OCI-LY1 (cell line): ENCODE measurements at regions not wholly inside any gene's neighbourhood (a gene's known extent, or its start where the extent isn't known, plus 50 kb on each side); places are given as distances from the start of the nearest gene placed in this dataset.
"Not testable (repeated sequence)": the region's sequence is repeated elsewhere in the genome, so short reads cannot be mapped to it uniquely, and the experiment has no call there.

Experiments used
- H2AFZ ChIP-seq: fragments of 200-600 bp; sonication (generic), shearing (Covaris generic); 2 replicates; pipeline ENCODE4 v1.6.0; 2014; ENCODE audit warnings: antibody characterized with exemption, mild to moderate bottlenecking, low read length
- H3F3A ChIP-seq: fragments of 200-600 bp; sonication (generic), shearing (Covaris generic); 2 replicates; pipeline ENCODE4 v1.6.0; 2014; ENCODE audit warnings: mild to moderate bottlenecking, antibody characterized with exemption, low read length, moderate library complexity; ENCODE audit not compliant: insufficient read depth
- H3K27ac ChIP-seq: fragments of 200-600 bp; sonication (generic); 2 replicates; pipeline ENCODE4 v1.5.1; 2014; ENCODE audit warnings: low read length, mixed run types, mild to moderate bottlenecking, low read depth; ENCODE audit not compliant: poor library complexity, severe bottlenecking
- H3K27me3 ChIP-seq: fragments of 200-600 bp; sonication (generic); 2 replicates; pipeline ENCODE4 v1.6.0; 2014; ENCODE audit warnings: antibody characterized with exemption, mild to moderate bottlenecking, low read length, moderate library complexity; ENCODE audit not compliant: insufficient read depth
- H3K36me3 ChIP-seq: fragments of 200-600 bp; sonication (generic); 2 replicates; pipeline ENCODE4 v1.6.1; 2014; ENCODE audit warnings: mild to moderate bottlenecking, antibody characterized with exemption, low read length, moderate library complexity, mixed read lengths; ENCODE audit not compliant: insufficient read depth
- H3K4me1 ChIP-seq: fragments of 200-600 bp; sonication (generic); 2 replicates; pipeline ENCODE4 v1.5.1; 2014; ENCODE audit warnings: mild to moderate bottlenecking, low read length, moderate library complexity; ENCODE audit not compliant: insufficient read depth, severe bottlenecking
- H3K4me2 ChIP-seq: fragments of 200-600 bp; sonication (generic), shearing (Covaris generic); 2 replicates; pipeline ENCODE4 v1.6.1; 2014; ENCODE audit warnings: low read length
- H3K4me3 ChIP-seq: fragments of 200-600 bp; sonication (generic); 2 replicates; pipeline ENCODE4 v1.5.1; 2014; ENCODE audit warnings: low read length, low read depth, mild to moderate bottlenecking, mixed read lengths; ENCODE audit not compliant: poor library complexity, severe bottlenecking
- H3K79me2 ChIP-seq: fragments of 200-600 bp; shearing (Covaris generic); 2 replicates; pipeline ENCODE4 v1.6.1; 2016; ENCODE audit warnings: mixed run types, low read length, mixed read lengths; ENCODE audit not compliant: insufficient read depth
- H3K9ac ChIP-seq: fragments of 200-600 bp; sonication (generic), shearing (Covaris generic); 2 replicates; pipeline ENCODE4 v1.6.1; 2014; ENCODE audit warnings: mild to moderate bottlenecking, low read length, mixed read lengths
- H3K9me2 ChIP-seq: fragments of 200-600 bp; sonication (generic), shearing (Covaris generic); 2 replicates; pipeline ENCODE4 v1.6.1; 2014; ENCODE audit warnings: low read depth, mild to moderate bottlenecking, low read length, mixed read lengths
- H3K9me3 ChIP-seq: fragments of 200-600 bp; shearing (Covaris generic); 2 replicates; pipeline ENCODE4 v1.6.1; 2014; ENCODE audit warnings: low read length, mixed read lengths
- H4K20me1 ChIP-seq: fragments of 200-600 bp; sonication (generic), shearing (Covaris generic); 2 replicates; pipeline ENCODE4 v1.6.0; 2016; ENCODE audit warnings: mild to moderate bottlenecking, low read length; ENCODE audit not compliant: insufficient read depth
- EZH2 ChIP-seq: fragments of 200-600 bp; sonication (generic), shearing (Covaris generic); IDR thresholded peaks from 2 replicates; pipeline ENCODE4 v1.8.0; 2017; ENCODE audit warnings: borderline replicate concordance, mixed run types, mild to moderate bottlenecking, antibody characterized with exemption, low read length, moderate library complexity, mixed read lengths
- TF ChIP-seq, protein P1 (sequence below): fragments of 200-600 bp; sonication (generic), shearing (Covaris generic); IDR thresholded peaks from 2 replicates; pipeline ENCODE4 v1.5.1; 2017; ENCODE audit warnings: mild to moderate bottlenecking, antibody characterized with exemption, low read length, moderate library complexity, mixed read lengths

DNA sequence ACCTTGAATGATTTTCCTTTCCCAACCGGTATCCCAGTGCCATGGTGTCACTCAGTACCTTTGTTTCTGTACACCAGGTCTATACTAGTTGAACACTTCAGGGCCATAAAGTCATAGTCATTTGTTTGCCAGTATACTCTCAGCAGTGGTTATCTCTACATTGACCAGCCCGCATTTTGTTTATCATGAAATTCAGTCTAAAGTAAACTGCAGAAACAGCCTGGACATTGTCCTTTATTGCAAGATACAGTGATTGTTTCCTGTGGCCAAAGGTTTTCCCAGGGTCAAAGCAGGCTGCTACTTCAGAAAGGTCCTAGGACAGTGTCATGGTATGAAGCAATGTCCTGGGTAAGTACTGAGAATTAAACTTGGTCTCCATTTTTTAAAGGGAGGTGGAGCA, 407.4 kb downstream of the RWDD3 start:
- Histone ChIP-seq H3K9me2 (no peaks in the 10 kb centered on the region), H2AFZ (no peak overlapping the region), H3K4me2 (no peak overlapping the region), H3K36me3 (no peaks in the 10 kb centered on the region), H3K4me3 (no peak overlapping the region), H4K20me1 (no peaks in the 10 kb centered on the region), H3K4me1 (no peaks in the 10 kb centered on the region), H3F3A (no peaks in the 10 kb centered on the region), H3K27ac (no peak overlapping the region), H3K27me3 (no peaks in the 10 kb centered on the region), H3K9ac (no peak overlapping the region), H3K9me3 (no peaks in the 10 kb centered on the region), H3K79me2 (no peaks in the 10 kb centered on the region)
- TF ChIP-seq EZH2: no peak
- TF ChIP-seq, protein P1, sequence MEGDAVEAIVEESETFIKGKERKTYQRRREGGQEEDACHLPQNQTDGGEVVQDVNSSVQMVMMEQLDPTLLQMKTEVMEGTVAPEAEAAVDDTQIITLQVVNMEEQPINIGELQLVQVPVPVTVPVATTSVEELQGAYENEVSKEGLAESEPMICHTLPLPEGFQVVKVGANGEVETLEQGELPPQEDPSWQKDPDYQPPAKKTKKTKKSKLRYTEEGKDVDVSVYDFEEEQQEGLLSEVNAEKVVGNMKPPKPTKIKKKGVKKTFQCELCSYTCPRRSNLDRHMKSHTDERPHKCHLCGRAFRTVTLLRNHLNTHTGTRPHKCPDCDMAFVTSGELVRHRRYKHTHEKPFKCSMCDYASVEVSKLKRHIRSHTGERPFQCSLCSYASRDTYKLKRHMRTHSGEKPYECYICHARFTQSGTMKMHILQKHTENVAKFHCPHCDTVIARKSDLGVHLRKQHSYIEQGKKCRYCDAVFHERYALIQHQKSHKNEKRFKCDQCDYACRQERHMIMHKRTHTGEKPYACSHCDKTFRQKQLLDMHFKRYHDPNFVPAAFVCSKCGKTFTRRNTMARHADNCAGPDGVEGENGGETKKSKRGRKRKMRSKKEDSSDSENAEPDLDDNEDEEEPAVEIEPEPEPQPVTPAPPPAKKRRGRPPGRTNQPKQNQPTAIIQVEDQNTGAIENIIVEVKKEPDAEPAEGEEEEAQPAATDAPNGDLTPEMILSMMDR: no peak

DNA sequence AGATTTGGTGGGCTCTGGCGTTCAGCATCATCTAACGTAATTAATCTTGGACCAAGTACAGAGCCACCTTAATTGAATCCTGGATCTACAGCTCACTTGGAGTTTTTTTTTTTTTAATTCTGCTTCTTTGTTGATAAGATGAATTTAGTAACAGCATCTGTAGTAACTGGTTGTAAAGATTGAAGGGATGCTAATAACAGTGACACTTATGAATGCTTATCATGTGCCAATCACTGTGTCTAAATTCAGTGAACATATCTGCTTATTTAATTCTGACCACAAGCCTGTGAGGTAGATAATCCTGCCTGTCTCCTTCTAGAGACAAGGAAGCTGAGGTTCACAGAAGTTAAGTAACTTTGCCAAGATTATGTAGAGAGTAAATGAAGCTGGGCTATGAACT, 408.0 kb downstream of the RWDD3 start:
- Histone ChIP-seq H3K4me2 (no peak overlapping the region), H3F3A (no peaks in the 10 kb centered on the region)
- TF ChIP-seq, protein P1: no peak
- TF ChIP-seq EZH2: no peak

DNA sequence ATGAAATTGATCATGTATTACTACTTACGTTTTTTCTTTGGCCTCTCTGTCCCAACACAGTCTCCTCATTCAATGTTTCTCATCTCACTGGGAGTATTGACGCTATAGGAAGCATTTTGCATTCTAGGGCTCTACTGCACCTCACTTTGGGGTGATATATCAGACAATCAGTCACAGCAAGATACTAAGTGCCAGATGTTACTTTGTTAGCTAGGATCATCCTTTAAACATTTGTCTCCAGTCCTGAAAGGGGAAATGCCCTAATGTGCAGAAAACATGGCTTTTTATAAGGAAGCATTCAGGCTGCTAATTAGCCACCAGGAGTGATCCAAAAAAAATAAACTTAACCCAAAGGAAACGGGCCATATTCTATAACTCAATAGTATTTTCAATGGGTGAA, 409.1 kb downstream of the RWDD3 start:
- no peaks in the 10 kb centered on the region for H3F3A ChIP-seq
- TF ChIP-seq, protein P1: no peak
- no peak for TF ChIP-seq EZH2
- H3K27ac ChIP-seq: no peak overlapping the region
- H2AFZ ChIP-seq: no peak overlapping the region
- no peaks in the 10 kb centered on the region for H3K4me1 ChIP-seq
- no peaks in the 10 kb centered on the region for H3K9me3 ChIP-seq
- no peak overlapping the region for H3K4me3 ChIP-seq
- no peaks in the 10 kb centered on the region for H3K27me3 ChIP-seq
- H3K9me2 ChIP-seq: no peaks in the 10 kb centered on the region
- H3K9ac ChIP-seq: no peak overlapping the region
- H3K79me2 ChIP-seq: no peaks in the 10 kb centered on the region
- H3K36me3 ChIP-seq: no peaks in the 10 kb centered on the region
- H4K20me1 ChIP-seq: no peaks in the 10 kb centered on the region
- H3K4me2 ChIP-seq: no peak overlapping the region

More for the DNA sequence above, 408.0 kb downstream of the RWDD3 start:
- no peak overlapping the region for H3K27ac ChIP-seq
- H3K36me3 ChIP-seq: no peaks in the 10 kb centered on the region
- no peaks in the 10 kb centered on the region for H3K79me2 ChIP-seq
- H3K4me1 ChIP-seq: no peaks in the 10 kb centered on the region
- H3K9me3 ChIP-seq: no peaks in the 10 kb centered on the region
- no peaks in the 10 kb centered on the region for H3K9me2 ChIP-seq
- H3K27me3 ChIP-seq: no peaks in the 10 kb centered on the region
- H4K20me1 ChIP-seq: no peaks in the 10 kb centered on the region
- H2AFZ ChIP-seq: no peak overlapping the region
- H3K4me3 ChIP-seq: no peak overlapping the region
- no peak overlapping the region for H3K9ac ChIP-seq

- H3K36me3 ChIP-seq, H3K4me3 ChIP-seq, H3K4me2 ChIP-seq, H4K20me1 ChIP-seq, H3K4me1 ChIP-seq, H3K9ac ChIP-seq, H2AFZ ChIP-seq, H3K9me3 ChIP-seq, H3F3A ChIP-seq, H3K9me2 ChIP-seq, H3K79me2 ChIP-seq, H3K27me3 ChIP-seq, H3K27ac ChIP-seq: not testable (repeated sequence)
These were observed 411.1 kb downstream of the RWDD3 start for GRCh38 chr1:95645126-95645525.
